ENCODE measurements at regions not wholly inside any gene's neighbourhood (a gene's known extent, or its start where the extent isn't known, plus 50 kb on each side); places are given as distances from the start of the nearest gene placed in this dataset.

DNA sequence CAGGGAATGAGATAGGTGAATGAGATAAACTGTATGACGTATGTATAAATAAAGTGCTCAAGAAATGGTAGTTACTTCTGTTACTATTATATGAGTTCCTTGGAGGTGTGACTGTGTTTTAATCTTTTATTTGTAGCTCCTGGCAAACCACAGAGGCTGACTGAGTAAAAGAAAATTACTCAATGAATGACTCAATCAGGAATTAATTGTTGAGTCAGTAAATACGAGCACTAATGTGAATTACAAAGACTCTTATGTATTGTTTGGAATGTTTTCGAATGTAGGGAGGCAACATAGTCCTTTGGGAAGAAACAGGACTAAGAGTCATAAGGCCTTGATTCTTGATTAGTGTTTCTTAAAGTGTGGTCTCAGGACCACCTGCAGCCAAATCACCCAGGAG lies 51.1 kb upstream of the BLID start:
- no peak for TF ChIP-seq EZH2phosphoT487 (IDR thresholded peaks at IDR 0.05; ENCODE audit: low read length)
- TF ChIP-seq, protein P1, sequence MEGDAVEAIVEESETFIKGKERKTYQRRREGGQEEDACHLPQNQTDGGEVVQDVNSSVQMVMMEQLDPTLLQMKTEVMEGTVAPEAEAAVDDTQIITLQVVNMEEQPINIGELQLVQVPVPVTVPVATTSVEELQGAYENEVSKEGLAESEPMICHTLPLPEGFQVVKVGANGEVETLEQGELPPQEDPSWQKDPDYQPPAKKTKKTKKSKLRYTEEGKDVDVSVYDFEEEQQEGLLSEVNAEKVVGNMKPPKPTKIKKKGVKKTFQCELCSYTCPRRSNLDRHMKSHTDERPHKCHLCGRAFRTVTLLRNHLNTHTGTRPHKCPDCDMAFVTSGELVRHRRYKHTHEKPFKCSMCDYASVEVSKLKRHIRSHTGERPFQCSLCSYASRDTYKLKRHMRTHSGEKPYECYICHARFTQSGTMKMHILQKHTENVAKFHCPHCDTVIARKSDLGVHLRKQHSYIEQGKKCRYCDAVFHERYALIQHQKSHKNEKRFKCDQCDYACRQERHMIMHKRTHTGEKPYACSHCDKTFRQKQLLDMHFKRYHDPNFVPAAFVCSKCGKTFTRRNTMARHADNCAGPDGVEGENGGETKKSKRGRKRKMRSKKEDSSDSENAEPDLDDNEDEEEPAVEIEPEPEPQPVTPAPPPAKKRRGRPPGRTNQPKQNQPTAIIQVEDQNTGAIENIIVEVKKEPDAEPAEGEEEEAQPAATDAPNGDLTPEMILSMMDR (IDR thresholded peaks at IDR 0.05; ENCODE audit: low read length), result no peak
